PC-9 (cell line): ENCODE measurements at regions not wholly inside any gene's neighbourhood (a gene's known extent, or its start where the extent isn't known, plus 50 kb on each side); places are given as distances from the start of the nearest gene placed in this dataset.

Source experiments
- BruUV-seq: library from RNA; stranded (reverse); fragments of 400-500 nt; replicated peaks from 2 replicates; lab custom pipeline; 2021; lab: Mats Ljungman, UMichigan
- CTCF ChIA-PET: fragments of 300-600 bp; sonication (Branson Sonifier 250); formaldehyde crosslinking; loops from one replicate; lab custom pipeline; 2022; ENCODE audit warnings: antibody characterized with exemption; lab: Charles Lee
- POLR2A ChIA-PET: fragments of 300-600 bp; sonication (Branson Sonifier 250); formaldehyde crosslinking; loops from one replicate; lab custom pipeline; 2022; ENCODE audit warnings: antibody characterized with exemption; ENCODE audit not compliant: unreplicated experiment; lab: Charles Lee
- DNase-seq, 2 experiments: peaks; one replicate each; pipeline versions ENCODE4 v3.0.0 to v3.0.0-alpha.2; 2015 to 2022; ENCODE audit warnings: mixed read lengths in 1 of 2
- H2AFZ ChIP-seq: fragments of 200-600 bp; sonication (generic); 2 replicates; pipeline ENCODE4 v1.8.1; 2017; ENCODE audit warnings: antibody characterized with exemption
- H3F3A ChIP-seq: fragments of 200-600 bp; sonication (generic); 2 replicates; pipeline ENCODE4 v1.8.1; 2017; ENCODE audit warnings: antibody characterized with exemption, mild to moderate bottlenecking, low read depth; ENCODE audit not compliant: insufficient read depth
- H3K27ac ChIP-seq: fragments of 200-600 bp; sonication (generic); 2 replicates; pipeline ENCODE4 v1.6.1; 2016; ENCODE audit warnings: mixed run types
- H3K27me3 ChIP-seq: fragments of 200-600 bp; sonication (generic); 2 replicates; pipeline ENCODE4 v1.6.1; 2016; ENCODE audit warnings: low read depth, mixed run types; ENCODE audit not compliant: insufficient read depth
- H3K36me3 ChIP-seq: fragments of 200-600 bp; sonication (generic); 2 replicates; pipeline ENCODE4 v1.6.1; 2016; ENCODE audit warnings: low read depth, mixed run types
- H3K4me1 ChIP-seq: fragments of 200-600 bp; sonication (generic); replicated peaks from 2 replicates; pipeline ENCODE4 v1.6.1; 2016; ENCODE audit warnings: mixed run types; ENCODE audit not compliant: insufficient read depth
- H3K4me2 ChIP-seq: fragments of 200-600 bp; sonication (generic); 2 replicates; pipeline ENCODE4 v1.6.1; 2017; ENCODE audit warnings: mixed run types
- H3K4me3 ChIP-seq: fragments of 200-600 bp; sonication (generic); 2 replicates; pipeline ENCODE4 v1.6.1; 2016; ENCODE audit warnings: mixed run types
- H3K79me2 ChIP-seq: fragments of 200-600 bp; sonication (generic); 2 replicates; pipeline ENCODE4 v1.6.1; 2017; ENCODE audit warnings: low read depth, mixed run types
- H3K9me2 ChIP-seq: fragments of 200-600 bp; sonication (generic); 2 replicates; pipeline ENCODE4 v1.8.1; 2017; ENCODE audit warnings: mild to moderate bottlenecking; ENCODE audit not compliant: insufficient read depth
- H3K9me3 ChIP-seq: fragments of 200-600 bp; sonication (generic); 2 replicates; pipeline ENCODE4 v1.8.1; 2016; ENCODE audit warnings: low read depth; ENCODE audit not compliant: insufficient read depth
- H4K20me1 ChIP-seq: fragments of 200-600 bp; sonication (generic); 2 replicates; pipeline ENCODE4 v1.8.1; 2017; ENCODE audit not compliant: insufficient read depth
- EZH2 ChIP-seq: fragments of 200-600 bp; sonication (generic); IDR thresholded peaks from 2 replicates; pipeline ENCODE4 v1.8.0; 2017; ENCODE audit warnings: antibody characterized with exemption, low read depth
- intact Hi-C: fragments of 100-400 bp; cut with micrococcal nuclease; formaldehyde crosslinking; loops from one replicate; pipeline ENCODE4 v1.10.0; 2022; ENCODE audit not compliant: unreplicated experiment
- TF ChIP-seq, protein P1 (sequence below): fragments of 200-600 bp; sonication (generic); conservative IDR thresholded peaks from 2 replicates; pipeline ENCODE4 v1.6.1; 2017; ENCODE audit warnings: mixed run types, antibody characterized with exemption, mild to moderate bottlenecking, moderate library complexity

GRCh38 chr14:55781046-55781445 is 201.0 kb downstream of the KTN1 start:
- Histone ChIP-seq H3K79me2 (no peaks in the 10 kb centered on the region), H4K20me1 (no peaks in the 10 kb centered on the region), H3K9me3 (no peaks in the 10 kb centered on the region; the same call in 1 of the 2 replicates), H3F3A (peaks cover 10% of the 10 kb centered on the region), H3K4me1 (peaks cover 24% of the 10 kb centered on the region), H3K9me2 (no peaks in the 10 kb centered on the region), H3K36me3 (no peaks in the 10 kb centered on the region), H2AFZ (no peak overlapping the region), H3K27me3 (no peaks in the 10 kb centered on the region), H3K4me2 (peak overlapping the region; percentile 47), H3K4me3 (no peak overlapping the region), H3K27ac (peak overlapping the region; percentile 64)
- intact Hi-C loops: no loop called here
- no peak for TF ChIP-seq EZH2
- TF ChIP-seq, protein P1, sequence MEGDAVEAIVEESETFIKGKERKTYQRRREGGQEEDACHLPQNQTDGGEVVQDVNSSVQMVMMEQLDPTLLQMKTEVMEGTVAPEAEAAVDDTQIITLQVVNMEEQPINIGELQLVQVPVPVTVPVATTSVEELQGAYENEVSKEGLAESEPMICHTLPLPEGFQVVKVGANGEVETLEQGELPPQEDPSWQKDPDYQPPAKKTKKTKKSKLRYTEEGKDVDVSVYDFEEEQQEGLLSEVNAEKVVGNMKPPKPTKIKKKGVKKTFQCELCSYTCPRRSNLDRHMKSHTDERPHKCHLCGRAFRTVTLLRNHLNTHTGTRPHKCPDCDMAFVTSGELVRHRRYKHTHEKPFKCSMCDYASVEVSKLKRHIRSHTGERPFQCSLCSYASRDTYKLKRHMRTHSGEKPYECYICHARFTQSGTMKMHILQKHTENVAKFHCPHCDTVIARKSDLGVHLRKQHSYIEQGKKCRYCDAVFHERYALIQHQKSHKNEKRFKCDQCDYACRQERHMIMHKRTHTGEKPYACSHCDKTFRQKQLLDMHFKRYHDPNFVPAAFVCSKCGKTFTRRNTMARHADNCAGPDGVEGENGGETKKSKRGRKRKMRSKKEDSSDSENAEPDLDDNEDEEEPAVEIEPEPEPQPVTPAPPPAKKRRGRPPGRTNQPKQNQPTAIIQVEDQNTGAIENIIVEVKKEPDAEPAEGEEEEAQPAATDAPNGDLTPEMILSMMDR: no peak
- CTCF ChIA-PET: no interaction called here
- DNase-seq: no peak
- POLR2A ChIA-PET: no interaction called here
- BruUV-seq: no TSS peak

- intact Hi-C loops: no loop called here
- Histone ChIP-seq H3K4me3 (no peak overlapping the region), H3K27ac (no peak overlapping the region), H4K20me1 (no peaks in the 10 kb centered on the region), H3K9me2 (no peaks in the 10 kb centered on the region), H3K4me1 (peaks cover 24% of the 10 kb centered on the region), H3F3A (peaks cover 10% of the 10 kb centered on the region), H3K79me2 (no peaks in the 10 kb centered on the region), H3K27me3 (no peaks in the 10 kb centered on the region), H2AFZ (no peak overlapping the region), H3K4me2 (no peak overlapping the region), H3K9me3 (no peaks in the 10 kb centered on the region; the same call in 1 of the 2 replicates), H3K36me3 (no peaks in the 10 kb centered on the region)
- no peak for DNase-seq
- ChIA-PET POLR2A (no interaction called here), CTCF (no interaction called here)
- BruUV-seq: no TSS peak
- TF ChIP-seq EZH2: no peak
- TF ChIP-seq, protein P1: no peak
Observed at GRCh38 chr14:55782166-55782565, 202.2 kb downstream of the KTN1 start.

GRCh38 chr14:55789406-55789805 is 209.4 kb downstream of the KTN1 start:
- H3K9me2 ChIP-seq: no peaks in the 10 kb centered on the region
- no peaks in the 10 kb centered on the region for H3K79me2 ChIP-seq
- peaks cover 20% of the 10 kb centered on the region for H3K4me1 ChIP-seq
- no peaks in the 10 kb centered on the region; the same call in 1 of the 2 replicates for H3K9me3 ChIP-seq
- intact Hi-C loops: no loop called here
- peaks cover 12% of the 10 kb centered on the region; the same call in 1 of the 2 replicates for H3F3A ChIP-seq
- H3K27ac ChIP-seq: no peak overlapping the region
- ChIA-PET CTCF (interaction anchor here (0.7 kb wide), 1 partner anchor 42 kb away, joined by 3 read pairs; no protein-coding TSS in a partner anchor), POLR2A (no interaction called here)
- BruUV-seq: no TSS peak
- no peaks in the 10 kb centered on the region for H4K20me1 ChIP-seq
- H3K4me3 ChIP-seq: no peak overlapping the region
- H2AFZ ChIP-seq: no peak overlapping the region
- no peaks in the 10 kb centered on the region for H3K27me3 ChIP-seq
- TF ChIP-seq EZH2: no peak
- TF ChIP-seq, protein P1: no peak
- DNase-seq: no peak
- H3K4me2 ChIP-seq: no peak overlapping the region
- no peaks in the 10 kb centered on the region for H3K36me3 ChIP-seq
